ENCODE measurements at regions not wholly inside any gene's neighbourhood (a gene's known extent, or its start where the extent isn't known, plus 50 kb on each side); places are given as distances from the start of the nearest gene placed in this dataset.
"Not testable (repeated sequence)": the region's sequence is repeated elsewhere in the genome, so short reads cannot be mapped to it uniquely, and the experiment has no call there.

- TF ChIP-seq CREB1 (IDR thresholded peaks at IDR 0.05); CREB1 (CRISPR knock-in tag; IDR thresholded peaks at IDR 0.05); IRF2 (CRISPR knock-in tag; IDR thresholded peaks at IDR 0.05); ZNF354B (CRISPR knock-in tag; IDR thresholded peaks at IDR 0.05); EP300 (IDR thresholded peaks at IDR 0.05; ENCODE audit: low read depth in 2 of 2, low read length in 2 of 2); EP300 (CRISPR knock-in tag; IDR thresholded peaks at IDR 0.05; ENCODE audit: borderline replicate concordance); RNF2 (conservative IDR thresholded peaks at IDR 0.05; ENCODE audit: low read depth): not testable (repeated sequence)
Observed at GRCh38 chr4:22621970-22622369, 70.8 kb upstream of the GBA3 start.

Measured in HepG2 (cell line).